ENCODE measurements at regions not wholly inside any gene's neighbourhood (a gene's known extent, or its start where the extent isn't known, plus 50 kb on each side); places are given as distances from the start of the nearest gene placed in this dataset.
"Not testable (repeated sequence)": the region's sequence is repeated elsewhere in the genome, so short reads cannot be mapped to it uniquely, and the experiment has no call there.

- H3K4me3 Mint-ChIP-seq = no peak overlapping the region
- no peak overlapping the region for H3K27ac Mint-ChIP-seq
- H3K27me3 Mint-ChIP-seq = no peaks in the 10 kb centered on the region
- H3K9me3 Mint-ChIP-seq = peaks cover 4 to 22% (median 8%) of the 10 kb centered on the region in 3 donors
- H3K36me3 Mint-ChIP-seq = no peaks in the 10 kb centered on the region
- no peaks in the 10 kb centered on the region for H3K4me1 Mint-ChIP-seq
These were observed 269.3 kb downstream of the ACTRT1 start for GRCh38 chrX:127782904-127783303.

- H3K36me3 Mint-ChIP-seq = no peaks in the 10 kb centered on the region
- no peak overlapping the region for H3K27ac Mint-ChIP-seq
- no peaks in the 10 kb centered on the region for H3K27me3 Mint-ChIP-seq
- H3K4me1 Mint-ChIP-seq = no peaks in the 10 kb centered on the region
- H3K9me3 Mint-ChIP-seq = peaks cover 0 to 20% (median 4%) of the 10 kb centered on the region in 3 donors
- H3K4me3 Mint-ChIP-seq = no peak overlapping the region
These were observed 287.5 kb downstream of the ACTRT1 start for GRCh38 chrX:127764674-127765073.

DNA sequence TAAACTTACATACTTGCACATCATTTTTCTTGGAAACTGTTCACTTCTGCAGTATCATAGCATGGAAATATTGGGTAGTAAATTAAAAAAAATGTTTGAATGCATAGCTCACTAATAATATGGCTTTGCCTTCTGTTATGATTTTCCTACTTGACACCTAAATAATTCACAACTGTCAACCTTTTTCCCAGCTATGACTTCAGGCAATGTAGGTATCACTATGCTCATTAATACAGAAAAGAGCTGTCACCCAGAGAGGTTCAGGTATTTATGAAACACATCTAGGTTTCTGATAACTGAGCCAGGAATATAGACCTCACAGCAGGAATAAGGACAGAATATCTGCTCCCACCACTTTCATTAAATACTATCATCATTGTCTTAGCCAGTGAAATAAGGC, 289.5 kb downstream of the ACTRT1 start:
- Mint-ChIP-seq H3K27me3 (no peaks in the 10 kb centered on the region), H3K4me1 (no peaks in the 10 kb centered on the region), H3K36me3 (no peaks in the 10 kb centered on the region), H3K4me3 (no peak overlapping the region), H3K27ac (no peak overlapping the region), H3K9me3 (peaks cover 1 to 5% (median 1%) of the 10 kb centered on the region in 3 donors)

GRCh38 chrX:127732709-127733108, 319.5 kb downstream of the ACTRT1 start:
- Mint-ChIP-seq H3K9me3 (peaks cover 0 to 4% (median 0%) of the 10 kb centered on the region in 3 donors), H3K36me3 (no peaks in the 10 kb centered on the region), H3K27ac (no peak overlapping the region), H3K4me1 (no peaks in the 10 kb centered on the region), H3K4me3 (no peak overlapping the region), H3K27me3 (no peaks in the 10 kb centered on the region)

GRCh38 chrX:127726227-127726626, 326.0 kb downstream of the ACTRT1 start:
- Mint-ChIP-seq H3K4me3 (no peak overlapping the region), H3K27me3 (no peaks in the 10 kb centered on the region), H3K36me3 (no peaks in the 10 kb centered on the region), H3K27ac (no peak overlapping the region), H3K9me3 (peaks cover 0 to 6% (median 1%) of the 10 kb centered on the region in 3 donors), H3K4me1 (no peaks in the 10 kb centered on the region)

- H3K4me1 Mint-ChIP-seq = no peaks in the 10 kb centered on the region
- no peak overlapping the region for H3K27ac Mint-ChIP-seq
- H3K4me3 Mint-ChIP-seq = no peak overlapping the region
- H3K9me3 Mint-ChIP-seq = no peaks in the 10 kb centered on the region
- no peaks in the 10 kb centered on the region for H3K27me3 Mint-ChIP-seq
- H3K36me3 Mint-ChIP-seq = peaks cover 3% of the 10 kb centered on the region
These were observed 344.0 kb downstream of the ACTRT1 start for GRCh38 chrX:127708155-127708554.

DNA sequence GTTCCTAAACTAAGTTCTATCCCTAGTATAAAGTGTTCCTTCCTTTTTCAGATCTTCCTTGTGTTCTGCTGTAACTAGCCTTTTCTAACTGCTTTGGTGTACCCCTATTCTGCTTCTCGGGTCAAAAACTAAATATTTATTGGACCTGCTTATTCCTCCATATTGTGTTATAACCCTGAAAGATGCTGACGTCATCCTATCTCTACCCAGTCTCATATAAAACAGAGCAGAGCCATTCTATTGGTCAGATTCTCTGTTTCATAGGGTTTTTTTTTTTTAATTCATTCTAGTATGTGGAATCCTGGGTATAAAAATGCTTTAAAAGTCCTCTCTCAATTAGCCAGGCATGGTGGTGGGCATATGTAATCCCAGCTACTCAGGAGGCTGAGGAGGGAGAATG, 349.7 kb downstream of the ACTRT1 start:
- H3K27me3 Mint-ChIP-seq = no peaks in the 10 kb centered on the region
- peaks cover 3% of the 10 kb centered on the region for H3K36me3 Mint-ChIP-seq
- no peak overlapping the region for H3K27ac Mint-ChIP-seq
- peaks cover 0 to 10% (median 0%) of the 10 kb centered on the region in 3 donors for H3K9me3 Mint-ChIP-seq
- H3K4me3 Mint-ChIP-seq = no peak overlapping the region
- no peaks in the 10 kb centered on the region for H3K4me1 Mint-ChIP-seq

- H3K4me1 Mint-ChIP-seq, H3K27me3 Mint-ChIP-seq, H3K27ac Mint-ChIP-seq, H3K36me3 Mint-ChIP-seq, H3K4me3 Mint-ChIP-seq: not testable (repeated sequence)
- peaks cover 2 to 14% (median 5%) of the 10 kb centered on the region in 3 donors for H3K9me3 Mint-ChIP-seq
These were observed 389.3 kb downstream of the ACTRT1 start for GRCh38 chrX:127662942-127663341.

DNA sequence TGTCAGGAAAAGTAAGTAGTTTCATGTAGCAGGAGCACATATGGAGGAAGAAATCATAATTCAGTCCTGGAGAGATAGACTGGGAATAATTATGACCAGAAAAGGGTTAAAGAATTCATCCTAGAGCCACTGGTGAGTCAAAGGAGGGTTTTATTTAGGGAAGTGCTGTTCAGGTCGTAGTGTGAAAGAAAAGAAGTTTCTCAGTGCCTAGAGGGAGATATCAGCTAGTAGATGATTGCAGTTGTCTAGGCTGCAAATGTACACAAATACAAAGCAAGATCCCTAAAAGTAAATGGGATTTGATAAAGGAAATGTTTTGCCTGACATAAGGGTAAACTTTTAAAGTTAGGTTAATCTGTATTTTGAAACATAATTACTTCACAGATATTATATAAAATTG, 403.2 kb downstream of the ACTRT1 start:
- Mint-ChIP-seq H3K27me3 (no peaks in the 10 kb centered on the region), H3K4me3 (no peak overlapping the region), H3K27ac (no peak overlapping the region), H3K36me3 (no peaks in the 10 kb centered on the region), H3K4me1 (no peaks in the 10 kb centered on the region), H3K9me3 (peaks cover 3 to 7% (median 6%) of the 10 kb centered on the region in 3 donors)

- no peaks in the 10 kb centered on the region for H3K4me1 Mint-ChIP-seq
- H3K4me3 Mint-ChIP-seq = no peak overlapping the region
- H3K27me3 Mint-ChIP-seq = no peaks in the 10 kb centered on the region
- no peak overlapping the region for H3K27ac Mint-ChIP-seq
- H3K36me3 Mint-ChIP-seq = peaks cover 2% of the 10 kb centered on the region
- H3K9me3 Mint-ChIP-seq = peaks cover 0 to 8% (median 2%) of the 10 kb centered on the region in 3 donors
These were observed 430.4 kb downstream of the ACTRT1 start for GRCh38 chrX:127621780-127622179.

DNA sequence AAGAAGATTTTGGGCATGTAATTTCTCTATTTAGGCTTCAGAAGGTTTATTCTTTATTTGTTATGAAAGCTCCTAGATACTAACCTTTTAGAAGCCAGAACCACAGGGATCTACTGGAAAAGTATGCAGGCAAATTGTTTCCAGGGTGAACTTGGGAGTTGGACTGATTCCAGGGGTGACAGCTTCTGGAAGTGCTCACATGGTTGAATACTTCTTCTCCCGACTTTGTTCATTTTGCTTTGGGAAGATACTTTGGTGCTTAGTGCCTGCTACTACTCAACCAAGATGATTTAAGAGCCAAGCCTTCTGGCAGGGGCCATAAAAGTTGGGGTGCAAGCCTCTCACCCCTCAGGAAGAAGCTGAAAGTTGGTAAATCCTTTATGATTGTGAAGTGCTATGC, 445.6 kb downstream of the ACTRT1 start:
- Mint-ChIP-seq H3K4me3 (no peak overlapping the region), H3K9me3 (peaks cover 0 to 5% (median 0%) of the 10 kb centered on the region in 3 donors), H3K27ac (no peak overlapping the region), H3K4me1 (no peaks in the 10 kb centered on the region), H3K36me3 (no peaks in the 10 kb centered on the region), H3K27me3 (no peaks in the 10 kb centered on the region)

GRCh38 chrX:127596882-127597281, 455.3 kb downstream of the ACTRT1 start:
- H3K9me3 Mint-ChIP-seq = peaks cover 0 to 11% (median 7%) of the 10 kb centered on the region in 3 donors
- no peak overlapping the region for H3K27ac Mint-ChIP-seq
- H3K4me3 Mint-ChIP-seq = no peak overlapping the region
- H3K4me1 Mint-ChIP-seq = no peaks in the 10 kb centered on the region
- no peaks in the 10 kb centered on the region for H3K36me3 Mint-ChIP-seq
- no peaks in the 10 kb centered on the region for H3K27me3 Mint-ChIP-seq

DNA sequence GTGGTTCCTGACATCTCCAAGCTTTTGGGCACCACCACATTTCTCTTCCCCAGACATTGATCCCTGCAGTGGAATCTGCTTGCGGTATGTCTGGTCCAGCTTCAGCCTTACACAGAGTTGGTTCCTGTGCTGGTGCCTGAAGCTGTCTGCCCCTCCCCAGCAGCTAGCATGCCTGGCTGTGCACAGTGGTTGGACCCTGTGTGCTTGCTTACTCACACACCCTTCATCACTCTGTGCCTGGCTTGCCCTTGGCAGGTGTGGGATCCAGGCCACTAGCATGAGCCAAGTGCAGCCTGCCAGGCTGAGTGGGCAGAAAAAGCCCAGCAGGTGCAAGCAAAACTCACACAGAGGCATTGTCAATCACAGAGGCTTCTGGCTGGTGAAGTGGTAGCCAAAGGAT, 473.8 kb downstream of the ACTRT1 start:
- Mint-ChIP-seq H3K36me3 (peaks cover 1% of the 10 kb centered on the region), H3K4me1 (no peaks in the 10 kb centered on the region), H3K4me3 (no peak overlapping the region), H3K27me3 (no peaks in the 10 kb centered on the region), H3K27ac (no peak overlapping the region), H3K9me3 (peaks cover 0 to 23% (median 2%) of the 10 kb centered on the region in 3 donors)

GRCh38 chrX:127577884-127578283, 474.3 kb downstream of the ACTRT1 start:
- Mint-ChIP-seq H3K9me3 (peaks cover 0 to 23% (median 2%) of the 10 kb centered on the region in 3 donors), H3K27me3 (no peaks in the 10 kb centered on the region), H3K36me3 (peaks cover 1% of the 10 kb centered on the region), H3K27ac (no peak overlapping the region), H3K4me1 (no peaks in the 10 kb centered on the region), H3K4me3 (no peak overlapping the region)

DNA sequence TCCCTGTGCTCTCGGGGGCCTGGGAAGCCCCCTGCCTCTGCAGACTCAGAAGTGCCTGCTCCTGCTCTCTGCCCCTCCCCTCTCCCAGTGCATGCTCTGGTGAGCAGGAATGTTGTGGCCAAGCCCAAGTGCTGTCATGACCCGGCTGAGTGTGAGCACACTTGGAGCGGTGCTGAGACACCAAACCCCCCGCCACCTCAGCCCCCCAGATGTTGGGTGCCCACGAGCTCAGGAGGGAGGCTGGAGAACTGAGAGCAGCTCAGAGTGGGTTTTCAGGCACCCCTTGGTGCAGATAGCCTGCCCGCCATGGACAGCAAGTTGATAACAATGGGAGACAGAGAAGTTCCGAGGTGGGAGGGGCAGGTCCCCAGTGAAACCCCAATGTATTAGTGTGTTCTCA, 477.4 kb downstream of the ACTRT1 start:
- no peak overlapping the region for H3K4me3 Mint-ChIP-seq
- H3K27ac Mint-ChIP-seq = peak overlapping the region in 1 of 3 donors; percentile 40
- H3K4me1 Mint-ChIP-seq = no peaks in the 10 kb centered on the region
- peaks cover 1% of the 10 kb centered on the region for H3K36me3 Mint-ChIP-seq
- no peaks in the 10 kb centered on the region for H3K27me3 Mint-ChIP-seq
- H3K9me3 Mint-ChIP-seq = peaks cover 2 to 16% (median 3%) of the 10 kb centered on the region in 3 donors

GRCh38 chrX:127572471-127572870, 479.7 kb downstream of the ACTRT1 start:
- peaks cover 2 to 16% (median 3%) of the 10 kb centered on the region in 3 donors for H3K9me3 Mint-ChIP-seq
- no peaks in the 10 kb centered on the region for H3K27me3 Mint-ChIP-seq
- no peak overlapping the region for H3K4me3 Mint-ChIP-seq
- H3K36me3 Mint-ChIP-seq = peaks cover 1% of the 10 kb centered on the region
- no peaks in the 10 kb centered on the region for H3K4me1 Mint-ChIP-seq
- H3K27ac Mint-ChIP-seq = no peak overlapping the region

GRCh38 chrX:127571834-127572233, 480.4 kb downstream of the ACTRT1 start:
- Mint-ChIP-seq H3K36me3 (no peaks in the 10 kb centered on the region), H3K27ac (no peak overlapping the region), H3K9me3 (peaks cover 2 to 16% (median 3%) of the 10 kb centered on the region in 3 donors), H3K4me3 (no peak overlapping the region), H3K4me1 (no peaks in the 10 kb centered on the region), H3K27me3 (no peaks in the 10 kb centered on the region)
